GM20000 (cell line): ENCODE measurements at regions not wholly inside any gene's neighbourhood (a gene's known extent, or its start where the extent isn't known, plus 50 kb on each side); places are given as distances from the start of the nearest gene placed in this dataset.

Experiments
- DNase-seq: peaks from one replicate; pipeline ENCODE4 v3.0.0; 2012; ENCODE audit warnings: low spot score
- TF ChIP-seq, protein P1 (sequence below): IDR thresholded peaks from 2 replicates; pipeline ENCODE4 v1.5.1; 2012; ENCODE audit warnings: mild to moderate bottlenecking, control low read depth; ENCODE audit errors: extremely low read depth, missing control alignments

DNA sequence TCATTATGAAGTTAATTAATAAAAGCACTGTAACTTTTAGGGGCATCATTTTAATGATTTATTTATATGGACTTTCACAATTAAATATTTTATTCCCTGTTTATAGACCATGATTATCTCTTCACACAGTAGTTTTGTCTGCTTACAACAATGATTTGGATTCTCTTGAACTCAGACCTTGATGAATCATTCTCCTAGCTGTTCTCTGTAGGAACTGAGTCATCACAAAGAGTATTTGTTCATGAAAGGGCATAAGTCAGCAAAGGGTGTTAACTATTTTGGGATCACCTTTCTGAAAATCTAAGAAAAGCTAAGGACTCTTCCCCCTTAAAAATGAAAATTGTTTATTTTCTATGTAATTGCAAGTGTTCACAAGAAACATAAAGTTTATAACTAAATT is 461.1 kb upstream of the UBE2E3 start:
- TF ChIP-seq, protein P1, sequence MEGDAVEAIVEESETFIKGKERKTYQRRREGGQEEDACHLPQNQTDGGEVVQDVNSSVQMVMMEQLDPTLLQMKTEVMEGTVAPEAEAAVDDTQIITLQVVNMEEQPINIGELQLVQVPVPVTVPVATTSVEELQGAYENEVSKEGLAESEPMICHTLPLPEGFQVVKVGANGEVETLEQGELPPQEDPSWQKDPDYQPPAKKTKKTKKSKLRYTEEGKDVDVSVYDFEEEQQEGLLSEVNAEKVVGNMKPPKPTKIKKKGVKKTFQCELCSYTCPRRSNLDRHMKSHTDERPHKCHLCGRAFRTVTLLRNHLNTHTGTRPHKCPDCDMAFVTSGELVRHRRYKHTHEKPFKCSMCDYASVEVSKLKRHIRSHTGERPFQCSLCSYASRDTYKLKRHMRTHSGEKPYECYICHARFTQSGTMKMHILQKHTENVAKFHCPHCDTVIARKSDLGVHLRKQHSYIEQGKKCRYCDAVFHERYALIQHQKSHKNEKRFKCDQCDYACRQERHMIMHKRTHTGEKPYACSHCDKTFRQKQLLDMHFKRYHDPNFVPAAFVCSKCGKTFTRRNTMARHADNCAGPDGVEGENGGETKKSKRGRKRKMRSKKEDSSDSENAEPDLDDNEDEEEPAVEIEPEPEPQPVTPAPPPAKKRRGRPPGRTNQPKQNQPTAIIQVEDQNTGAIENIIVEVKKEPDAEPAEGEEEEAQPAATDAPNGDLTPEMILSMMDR, result no peak
- no peak for DNase-seq

DNA sequence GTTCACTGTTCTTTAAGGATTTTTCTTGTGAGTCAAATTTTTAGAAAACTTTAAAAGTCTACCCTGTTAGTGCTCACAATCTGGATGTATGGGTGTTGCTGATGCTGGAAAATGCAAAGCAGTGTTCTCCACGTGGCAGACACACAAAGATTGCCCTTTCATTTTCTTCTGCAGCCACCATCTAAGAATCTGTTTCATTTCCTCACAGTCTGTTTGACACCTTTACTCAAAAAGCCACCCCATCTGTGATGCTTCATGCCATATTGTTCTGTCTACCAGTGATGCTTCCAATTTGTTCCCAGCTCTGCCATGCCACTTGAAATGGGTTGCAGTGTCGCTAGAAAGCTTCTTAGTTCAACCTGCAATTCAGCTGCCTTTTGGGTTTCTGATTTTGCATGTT is 464.2 kb upstream of the UBE2E3 start:
- peak; percentile 8 for DNase-seq

DNA sequence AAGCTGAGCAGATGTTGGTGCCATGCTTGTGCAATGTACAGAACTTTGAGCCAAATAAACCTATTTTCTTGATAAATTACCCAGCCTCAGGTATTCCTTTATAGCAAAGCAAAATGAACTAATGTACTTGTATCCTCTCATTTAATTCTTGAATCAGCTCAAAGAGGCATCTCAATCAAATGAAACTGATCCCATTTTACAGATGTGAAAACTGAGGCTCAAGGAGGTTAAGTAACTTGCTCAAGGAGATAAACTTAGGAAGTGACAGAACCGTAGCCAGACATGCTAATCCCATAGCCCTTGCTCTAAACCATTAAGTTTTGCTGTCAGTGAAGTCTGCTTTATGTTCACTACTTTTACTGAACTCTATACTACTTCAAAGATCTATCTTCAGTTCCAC is 467.0 kb upstream of the UBE2E3 start:
- TF ChIP-seq, protein P1, result no peak
- DNase-seq, result no peak

More for the DNA sequence above, 464.2 kb upstream of the UBE2E3 start:
- TF ChIP-seq, protein P1, result no peak

DNA sequence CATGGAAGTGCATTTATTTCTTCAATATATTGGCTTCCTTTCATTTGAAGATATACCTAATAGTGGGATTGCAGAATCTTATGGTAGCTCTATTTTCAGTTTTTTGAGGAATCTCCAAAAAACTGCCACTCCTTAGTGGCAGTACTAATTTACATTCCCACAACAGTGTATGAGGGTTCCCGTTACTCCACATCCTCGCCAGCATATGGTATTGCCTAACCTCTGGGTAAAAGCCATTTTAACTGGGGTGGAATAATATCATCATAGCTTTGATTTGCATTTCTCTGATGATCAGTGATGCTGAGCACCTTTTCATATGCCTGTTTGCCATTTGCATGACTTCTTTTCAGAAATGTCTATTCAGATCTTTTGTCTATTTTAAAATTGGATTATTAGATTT is 471.9 kb upstream of the UBE2E3 start:
- TF ChIP-seq, protein P1, result no peak

DNA sequence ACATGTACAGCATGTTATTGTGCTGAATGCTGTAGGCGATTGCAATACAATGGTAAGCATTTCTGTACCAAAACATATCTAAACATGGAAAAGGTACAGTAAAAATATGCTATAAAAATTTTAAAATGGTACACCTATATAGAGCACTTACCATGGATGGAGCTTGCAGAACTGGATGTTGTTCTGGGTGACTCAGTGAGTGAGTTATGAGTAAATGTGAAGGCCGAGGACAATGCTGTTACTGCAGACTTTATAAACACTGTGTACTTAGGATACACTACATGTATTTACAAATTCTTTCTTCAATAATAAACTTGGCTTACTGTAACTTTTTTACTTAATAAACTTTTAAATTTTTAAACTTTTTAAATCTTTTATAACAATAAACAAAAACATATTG is 473.4 kb upstream of the UBE2E3 start:
- DNase-seq, result no peak
- TF ChIP-seq, protein P1, result no peak

More for the DNA sequence above, 471.9 kb upstream of the UBE2E3 start:
- no peak for DNase-seq

DNA sequence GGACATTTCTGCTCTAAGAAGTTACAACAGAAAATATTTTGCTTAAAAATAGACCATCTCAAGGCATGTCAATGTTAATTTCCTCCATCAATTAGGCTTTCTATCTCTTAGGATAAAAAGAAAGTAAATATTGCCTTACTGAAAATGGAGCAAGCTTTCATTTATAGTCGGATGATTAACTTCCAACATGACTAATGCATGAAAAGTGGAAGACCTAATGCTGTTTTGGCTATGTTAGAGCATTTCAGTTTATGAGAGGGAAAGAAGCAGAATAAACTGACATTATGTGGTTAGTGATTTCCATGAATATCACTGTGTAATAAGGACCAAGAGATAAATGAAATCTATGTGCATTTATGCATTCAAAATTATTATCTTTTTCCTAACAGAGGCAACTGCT is 475.2 kb upstream of the UBE2E3 start:
- no peak for DNase-seq
- TF ChIP-seq, protein P1, result no peak

DNA sequence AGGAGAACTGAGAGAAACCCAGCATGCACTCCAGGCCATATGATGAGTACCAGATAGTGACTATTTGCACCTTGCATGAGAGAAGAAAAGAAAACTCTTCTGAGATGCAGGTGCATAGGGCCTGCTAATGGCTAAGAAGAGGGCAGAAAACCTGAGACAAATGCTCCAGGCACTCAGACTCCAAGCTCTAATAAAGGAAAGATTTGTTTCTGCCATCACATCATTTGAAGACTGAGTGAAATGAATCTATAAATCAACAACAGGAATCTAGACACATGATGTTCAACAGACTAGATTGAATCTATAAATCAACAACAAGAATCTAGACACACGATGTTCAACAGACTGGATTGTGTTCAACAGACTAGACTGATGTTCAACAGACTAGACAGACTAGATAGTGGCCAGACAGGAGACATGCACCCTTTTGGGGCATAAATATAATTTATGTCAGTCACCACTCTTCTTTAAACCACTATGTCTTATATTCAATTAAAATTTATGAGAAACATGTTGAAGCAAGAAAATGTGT is 482.7 kb upstream of the UBE2E3 start:
- no peak for DNase-seq
- TF ChIP-seq, protein P1, result no peak

DNA sequence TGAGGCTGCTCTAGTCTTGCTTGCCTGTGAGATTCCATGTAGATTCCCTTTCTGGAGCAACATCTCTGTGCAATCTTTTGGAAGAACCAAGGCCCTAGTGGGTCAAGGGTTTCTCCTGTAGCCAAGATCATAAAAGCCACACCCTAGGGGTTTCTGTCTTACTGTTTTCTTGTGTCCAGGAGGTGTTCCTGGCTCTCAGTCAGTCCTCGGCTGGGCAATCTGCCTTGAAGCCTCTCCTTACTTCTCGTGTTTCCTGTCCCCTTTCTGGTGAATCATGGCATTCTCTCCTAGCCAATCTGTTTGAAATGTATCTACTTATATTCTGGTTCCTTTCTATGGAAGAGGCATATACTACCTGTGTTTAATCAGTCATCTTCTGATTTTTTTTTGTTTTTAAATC is 484.8 kb upstream of the UBE2E3 start:
- no peak for DNase-seq
- TF ChIP-seq, protein P1, result no peak
